Thoracic aorta (tissue), 2 donors: ENCODE measurements at regions not wholly inside any gene's neighbourhood (a gene's known extent, or its start where the extent isn't known, plus 50 kb on each side); places are given as distances from the start of the nearest gene placed in this dataset.

Experiments
- ATAC-seq: fragments of 150-250 bp; one replicate; pipeline ENCODE4 v1.8.0; 2017; ENCODE audit warnings: low read depth; ENCODE audit not compliant: insufficient number of reproducible peaks, low FRiP score
- DNase-seq: peaks from one replicate; pipeline ENCODE4 v3.0.0-alpha.2; 2020; ENCODE audit warnings: low spot score
- H3K27ac ChIP-seq, 2 donors: fragments of 200-600 bp; sonication (generic); 1 replicate in 1 of 2; 2 replicates in 1 of 2; pipeline ENCODE4 v1.5.1; 2016; ENCODE audit warnings: mild to moderate bottlenecking in 2 of 2, moderate library complexity in 2 of 2
- H3K27me3 ChIP-seq: fragments of 200-600 bp; sonication (generic); replicated peaks from 2 replicates; pipeline ENCODE4 v1.6.0; 2016; ENCODE audit warnings: mild to moderate bottlenecking; ENCODE audit not compliant: insufficient read depth
- H3K36me3 ChIP-seq: fragments of 200-600 bp; sonication (generic); one replicate; pipeline ENCODE4 v1.5.1; 2016
- H3K4me1 ChIP-seq, 2 donors: fragments of 200-600 bp; sonication (generic); 1 replicate in 1 of 2; 2 replicates in 1 of 2; pipeline versions ENCODE4 v1.5.1 to v1.6.0; 2016; ENCODE audit warnings: low read depth in 2 of 2, mild to moderate bottlenecking in 1 of 2; ENCODE audit not compliant: control insufficient read depth in 1 of 2
- H3K4me3 ChIP-seq: fragments of 200-600 bp; sonication (generic); 2 replicates; pipeline ENCODE4 v1.5.1; 2016; ENCODE audit warnings: mild to moderate bottlenecking
- H3K9me3 ChIP-seq: fragments of 200-600 bp; sonication (generic); 2 replicates; pipeline ENCODE4 v1.5.1; 2016
- CTCF ChIP-seq: fragments of 200-600 bp; sonication (generic); IDR thresholded peaks from one replicate; pipeline ENCODE4 v1.5.1; 2019; ENCODE audit warnings: antibody characterized with exemption

GRCh38 chr11:70601861-70602538, 203.7 kb downstream of the CTTN start:
- DNase-seq (no peak), ATAC-seq (no peak)
- no peaks in the 10 kb centered on the region for H3K27me3 ChIP-seq
- H3K9me3 ChIP-seq = no peaks in the 10 kb centered on the region
- H3K4me3 ChIP-seq = no peak overlapping the region
- no peaks in the 10 kb centered on the region for H3K36me3 ChIP-seq
- no peaks in the 10 kb centered on the region for H3K4me1 ChIP-seq
- no peak for TF ChIP-seq CTCF
- H3K27ac ChIP-seq = no peak overlapping the region

GRCh38 chr11:70603114-70603755, 204.9 kb downstream of the CTTN start:
- Histone ChIP-seq H3K9me3 (no peaks in the 10 kb centered on the region), H3K27me3 (no peaks in the 10 kb centered on the region), H3K36me3 (no peaks in the 10 kb centered on the region), H3K27ac (no peak overlapping the region), H3K4me1 (no peaks in the 10 kb centered on the region), H3K4me3 (no peak overlapping the region)
- DNase-seq (no peak), ATAC-seq (no peak)
- no peak for TF ChIP-seq CTCF

- Histone ChIP-seq H3K36me3 (no peaks in the 10 kb centered on the region), H3K9me3 (no peaks in the 10 kb centered on the region), H3K27ac (no peak overlapping the region), H3K4me1 (no peaks in the 10 kb centered on the region), H3K4me3 (no peak overlapping the region), H3K27me3 (no peaks in the 10 kb centered on the region)
- ATAC-seq (peak; percentile 20), DNase-seq (no peak)
- TF ChIP-seq CTCF = no peak
Observed at GRCh38 chr11:70603756-70604211, 205.5 kb downstream of the CTTN start.

GRCh38 chr11:70604221-70604620, 205.9 kb downstream of the CTTN start:
- no peak for TF ChIP-seq CTCF
- Histone ChIP-seq H3K36me3 (no peaks in the 10 kb centered on the region), H3K9me3 (no peaks in the 10 kb centered on the region), H3K27ac (no peak overlapping the region), H3K4me1 (no peaks in the 10 kb centered on the region), H3K4me3 (no peak overlapping the region), H3K27me3 (no peaks in the 10 kb centered on the region)
- ATAC-seq = no peak
- DNase-seq = no peak

GRCh38 chr11:70604630-70605467, 206.5 kb downstream of the CTTN start:
- no peaks in the 10 kb centered on the region for H3K27me3 ChIP-seq
- no peak for ATAC-seq
- no peak for TF ChIP-seq CTCF

More at GRCh38 chr11:70604630-70605467, 206.5 kb downstream of the CTTN start:
- no peaks in the 10 kb centered on the region for H3K4me1 ChIP-seq
- no peak for DNase-seq
- H3K36me3 ChIP-seq = no peaks in the 10 kb centered on the region
- H3K9me3 ChIP-seq = no peaks in the 10 kb centered on the region
- no peak overlapping the region for H3K4me3 ChIP-seq
- H3K27ac ChIP-seq = no peak overlapping the region
